Adrenal gland (tissue), 9 donors: ENCODE measurements at regions not wholly inside any gene's neighbourhood (a gene's known extent, or its start where the extent isn't known, plus 50 kb on each side); places are given as distances from the start of the nearest gene placed in this dataset.

Experiments used
- DNase-seq, 7 donors: peaks; one replicate each; pipeline ENCODE4 v3.0.0-alpha.2; 2019 to 2020
- H3K27ac ChIP-seq, 5 donors: fragments of 200-600 bp; sonication (generic) in 4 of 5; 1 replicate in 3 of 5; 2 replicates in 2 of 5; pipeline versions ENCODE4 v1.5.1 to v1.8.0; 2016 to 2020; ENCODE audit warnings: mild to moderate bottlenecking in 1 of 5
- H3K27me3 ChIP-seq: fragments of 200-600 bp; 2 replicates; pipeline ENCODE4 v1.8.0; 2021
- H3K36me3 ChIP-seq, 2 donors: fragments of 200-600 bp; replicated peaks in 1 of 2; 1 replicate in 1 of 2; 2 replicates in 1 of 2; pipeline versions ENCODE4 v1.5.1 to v1.8.0; 2018 to 2022
- H3K4me1 ChIP-seq, 2 donors: fragments of 200-600 bp; replicated peaks in 1 of 2; 1 replicate in 1 of 2; 2 replicates in 1 of 2; pipeline versions ENCODE4 v1.5.1 to v1.8.0; 2018 to 2021
- H3K4me3 ChIP-seq, 4 donors: fragments of 200-600 bp; sonication (generic) in 3 of 4; one replicate each; pipeline ENCODE4 v1.5.1; 2016 to 2018
- H3K9me3 ChIP-seq, 3 donors: fragments of 200-600 bp; sonication (generic) in 1 of 3; replicated peaks in 1 of 3; 1 replicate in 2 of 3; 2 replicates in 1 of 3; pipeline versions ENCODE4 v1.5.1 to v1.8.0; 2016 to 2021
- CTCF ChIP-seq, 6 experiments: fragments of 450-650 bp in 4 of 6; fragments of 200-600 bp in 2 of 6; sonication (generic) in 1 of 6; IDR thresholded peaks; 1 replicate in 5 of 6; 2 replicates in 1 of 6; pipeline versions ENCODE4 v1.5.1 to v1.8.0; 2016 to 2021; ENCODE audit warnings: antibody characterized with exemption in 6 of 6, mild to moderate bottlenecking in 2 of 6, moderate library complexity in 1 of 6
- POLR2A ChIP-seq, 2 donors: fragments of 450-650 bp; IDR thresholded peaks; one replicate each; pipeline ENCODE4 v1.6.1; 2017; ENCODE audit warnings: antibody characterized with exemption in 2 of 2, mild to moderate bottlenecking in 2 of 2, moderate library complexity in 1 of 2
- WGBS, 4 donors: extraction: QIAGEN DNeasy Blood & Tissue Kit in 2 of 4; methylation state at CpG; one replicate each; pipeline versions ENCODE4 v1.1.5 to v1.1.7; 2013 to 2017; 5-methylcytosine and 5-hydroxymethylcytosine counted together
- intact Hi-C, 2 donors: fragments of 100-400 bp; cut with DNase I; formaldehyde crosslinking; loops; one replicate each; pipeline versions ENCODE4 v1.14.1 to v1.15.0; 2022 to 2023
- donor health status: healthy with polysubstance abuse.
- donor health status: Bipolar disorder and iron deficiency.
- donor health status: DM: yes; HTN: yes; CAD: no.
- donor health status: DM: no; HTN: no; CAD: no.
- donor health status: DM: no; HTN: no; CAD: no.

GRCh38 chr3:182303169-182303568, 490.1 kb upstream of the ATP11B start:
- no peak overlapping the region for H3K27ac ChIP-seq
- intact Hi-C loops, result no loop called here
- no peaks in the 10 kb centered on the region for H3K4me1 ChIP-seq
- H3K4me3 ChIP-seq, result no peak overlapping the region
- TF ChIP-seq CTCF (IDR thresholded peaks at IDR 0.05) (no peak), POLR2A (IDR thresholded peaks at IDR 0.05) (no peak)
- 40 to 70% (median 53%) methylated on average over 1 of the region's 1 CpG for WGBS, 4 donors
- H3K36me3 ChIP-seq, result no peaks in the 10 kb centered on the region
- no peaks in the 10 kb centered on the region for H3K27me3 ChIP-seq
- H3K9me3 ChIP-seq, result no peaks in the 10 kb centered on the region
- DNase-seq, result no peak

- Histone ChIP-seq H3K4me3 (no peak overlapping the region), H3K27me3 (no peaks in the 10 kb centered on the region), H3K36me3 (no peaks in the 10 kb centered on the region), H3K27ac (no peak overlapping the region), H3K9me3 (no peaks in the 10 kb centered on the region), H3K4me1 (no peaks in the 10 kb centered on the region)
- TF ChIP-seq CTCF (IDR thresholded peaks at IDR 0.05), result no peak
- no peak for TF ChIP-seq POLR2A (IDR thresholded peaks at IDR 0.05)
- 57 to 73% (median 73%) methylated on average over 6 of the region's 6 CpGs for WGBS, 4 donors
- intact Hi-C loops, result no loop called here
- DNase-seq, result no peak
Measured at GRCh38 chr3:182305881-182306665, 487.2 kb upstream of the ATP11B start.

GRCh38 chr3:182308328-182308727, 485.0 kb upstream of the ATP11B start:
- no peak for DNase-seq
- intact Hi-C loops, result no loop called here
- TF ChIP-seq POLR2A (IDR thresholded peaks at IDR 0.05) (no peak), CTCF (IDR thresholded peaks at IDR 0.05) (no peak)
- no peak overlapping the region for H3K4me3 ChIP-seq
- no peaks in the 10 kb centered on the region for H3K9me3 ChIP-seq
- H3K36me3 ChIP-seq, result no peaks in the 10 kb centered on the region
- H3K4me1 ChIP-seq, result no peaks in the 10 kb centered on the region
- no peaks in the 10 kb centered on the region for H3K27me3 ChIP-seq
- no peak overlapping the region for H3K27ac ChIP-seq
- WGBS, 4 donors, result 58 to 80% (median 74%) methylated on average over 1 of the region's 1 CpG

GRCh38 chr3:182309120-182309519, 484.2 kb upstream of the ATP11B start:
- 6 to 21% (median 14%) methylated on average over 2 of the region's 2 CpGs for WGBS, 4 donors
- H3K4me3 ChIP-seq, result no peak overlapping the region
- H3K9me3 ChIP-seq, result no peaks in the 10 kb centered on the region
- no peaks in the 10 kb centered on the region for H3K27me3 ChIP-seq
- no peak for DNase-seq
- no peak for TF ChIP-seq CTCF (IDR thresholded peaks at IDR 0.05)
- TF ChIP-seq POLR2A (IDR thresholded peaks at IDR 0.05), result no peak
- no peak overlapping the region for H3K27ac ChIP-seq
- no peaks in the 10 kb centered on the region for H3K36me3 ChIP-seq
- H3K4me1 ChIP-seq, result no peaks in the 10 kb centered on the region
- intact Hi-C loops, result no loop called here
